SU-DHL-6 (cell line): ENCODE measurements at regions not wholly inside any gene's neighbourhood (a gene's known extent, or its start where the extent isn't known, plus 50 kb on each side); places are given as distances from the start of the nearest gene placed in this dataset.

Experiments used
- H2AFZ ChIP-seq: fragments of 200-600 bp; sonication (generic); 2 replicates; pipeline ENCODE4 v1.6.1; 2014; ENCODE audit warnings: low read depth, mild to moderate bottlenecking, moderate library complexity, mixed read lengths, antibody characterized with exemption, low read length; ENCODE audit not compliant: severe bottlenecking
- H3F3A ChIP-seq: fragments of 200-600 bp; shearing (Covaris generic); 2 replicates; pipeline ENCODE4 v1.6.0; 2016; ENCODE audit warnings: antibody characterized with exemption, mild to moderate bottlenecking; ENCODE audit not compliant: insufficient read depth
- H3K27ac ChIP-seq: fragments of 200-600 bp; sonication (generic); 2 replicates; pipeline ENCODE4 v1.5.1; 2016; ENCODE audit warnings: low read depth, mild to moderate bottlenecking, low read length, moderate library complexity, mixed read lengths
- H3K27me3 ChIP-seq: fragments of 200-600 bp; sonication (generic), shearing (Covaris generic); 2 replicates; pipeline ENCODE4 v1.6.0; 2014; ENCODE audit warnings: mild to moderate bottlenecking, low read length
- H3K36me3 ChIP-seq: fragments of 200-600 bp; sonication (generic); 2 replicates; pipeline ENCODE4 v1.6.1; 2014; ENCODE audit warnings: mild to moderate bottlenecking, low read length, mixed read lengths
- H3K4me2 ChIP-seq: fragments of 300-600, 200-600 bp; shearing (Covaris generic), sonication (generic); 2 replicates; pipeline ENCODE4 v1.6.0; 2014; ENCODE audit warnings: low read length, low read depth, mild to moderate bottlenecking; ENCODE audit not compliant: poor library complexity, severe bottlenecking
- H3K4me3 ChIP-seq: fragments of 200-600 bp; sonication (generic); 2 replicates; pipeline ENCODE4 v1.5.1; 2014; ENCODE audit warnings: antibody characterized with exemption, low read length, mild to moderate bottlenecking, mixed read lengths; ENCODE audit not compliant: insufficient read depth, poor library complexity, severe bottlenecking
- H3K79me2 ChIP-seq: fragments of 200-600 bp; sonication (generic); 2 replicates; pipeline ENCODE4 v1.6.1; 2014; ENCODE audit warnings: mild to moderate bottlenecking, low read length, moderate library complexity; ENCODE audit not compliant: insufficient read depth
- H3K9ac ChIP-seq: fragments of 200-600 bp; sonication (generic); 2 replicates; pipeline ENCODE4 v1.7.0; 2014; ENCODE audit warnings: mild to moderate bottlenecking, low read length
- H3K9me2 ChIP-seq: fragments of 200-600 bp; sonication (generic); replicated peaks from 2 replicates; pipeline ENCODE4 v1.6.1; 2014; ENCODE audit warnings: low read length; ENCODE audit not compliant: insufficient read depth
- H3K9me3 ChIP-seq: fragments of 200-600 bp; sonication (generic); 2 replicates; pipeline ENCODE4 v1.6.1; 2014; ENCODE audit warnings: low read length, mixed read lengths; ENCODE audit not compliant: insufficient read depth
- H4K20me1 ChIP-seq: fragments of 200-600 bp; sonication (generic); 2 replicates; pipeline ENCODE4 v1.6.1; 2014; ENCODE audit warnings: low read depth, mild to moderate bottlenecking, antibody characterized with exemption, low read length, moderate library complexity, mixed read lengths
- EZH2phosphoT487 ChIP-seq: fragments of 200-600 bp; sonication (generic), shearing (Covaris generic); conservative IDR thresholded peaks from 2 replicates; pipeline ENCODE4 v1.6.1; 2018; ENCODE audit warnings: mild to moderate bottlenecking, antibody characterized with exemption, low read length, moderate library complexity, mixed read lengths
- TF ChIP-seq, protein P1 (sequence below): fragments of 200-600 bp; sonication (generic); IDR thresholded peaks from one replicate; pipeline ENCODE4 v1.5.1; 2017; ENCODE audit warnings: antibody characterized with exemption, mild to moderate bottlenecking, low read length, moderate library complexity; ENCODE audit not compliant: insufficient read depth, poor library complexity, severe bottlenecking

DNA sequence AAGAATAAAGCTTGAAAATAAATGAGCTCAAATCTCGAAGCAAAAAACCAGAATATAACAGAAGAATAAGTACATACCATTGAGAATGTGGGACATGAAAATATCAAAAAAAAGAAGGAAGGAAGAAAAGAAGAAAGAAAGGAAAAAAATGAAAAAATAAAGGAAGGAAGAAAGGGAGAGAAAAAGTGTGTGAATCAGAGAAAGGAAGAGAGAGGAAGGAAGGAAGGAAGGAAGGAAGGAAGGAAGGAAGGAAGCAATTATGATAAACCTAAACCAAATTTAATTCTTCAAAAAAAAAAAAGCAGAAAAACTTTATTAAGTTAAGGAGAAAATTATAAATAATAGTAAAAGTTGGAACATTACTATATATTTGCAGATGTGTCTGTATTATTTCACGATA, 949.8 kb downstream of the NLGN4X start:
- no peaks in the 10 kb centered on the region for H3K79me2 ChIP-seq
- no peaks in the 10 kb centered on the region for H3K9me3 ChIP-seq
- H3K4me2 ChIP-seq, result no peak overlapping the region
- TF ChIP-seq, protein P1, sequence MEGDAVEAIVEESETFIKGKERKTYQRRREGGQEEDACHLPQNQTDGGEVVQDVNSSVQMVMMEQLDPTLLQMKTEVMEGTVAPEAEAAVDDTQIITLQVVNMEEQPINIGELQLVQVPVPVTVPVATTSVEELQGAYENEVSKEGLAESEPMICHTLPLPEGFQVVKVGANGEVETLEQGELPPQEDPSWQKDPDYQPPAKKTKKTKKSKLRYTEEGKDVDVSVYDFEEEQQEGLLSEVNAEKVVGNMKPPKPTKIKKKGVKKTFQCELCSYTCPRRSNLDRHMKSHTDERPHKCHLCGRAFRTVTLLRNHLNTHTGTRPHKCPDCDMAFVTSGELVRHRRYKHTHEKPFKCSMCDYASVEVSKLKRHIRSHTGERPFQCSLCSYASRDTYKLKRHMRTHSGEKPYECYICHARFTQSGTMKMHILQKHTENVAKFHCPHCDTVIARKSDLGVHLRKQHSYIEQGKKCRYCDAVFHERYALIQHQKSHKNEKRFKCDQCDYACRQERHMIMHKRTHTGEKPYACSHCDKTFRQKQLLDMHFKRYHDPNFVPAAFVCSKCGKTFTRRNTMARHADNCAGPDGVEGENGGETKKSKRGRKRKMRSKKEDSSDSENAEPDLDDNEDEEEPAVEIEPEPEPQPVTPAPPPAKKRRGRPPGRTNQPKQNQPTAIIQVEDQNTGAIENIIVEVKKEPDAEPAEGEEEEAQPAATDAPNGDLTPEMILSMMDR, result no peak
- TF ChIP-seq EZH2phosphoT487, result no peak
- H3K4me3 ChIP-seq, result no peak overlapping the region
- H3K36me3 ChIP-seq, result no peaks in the 10 kb centered on the region
- H2AFZ ChIP-seq, result no peak overlapping the region
- H3K27ac ChIP-seq, result no peak overlapping the region
- H3K9me2 ChIP-seq, result no peaks in the 10 kb centered on the region
- H4K20me1 ChIP-seq, result no peaks in the 10 kb centered on the region
- H3K27me3 ChIP-seq, result no peaks in the 10 kb centered on the region
- H3F3A ChIP-seq, result no peaks in the 10 kb centered on the region
- H3K9ac ChIP-seq, result no peak overlapping the region

DNA sequence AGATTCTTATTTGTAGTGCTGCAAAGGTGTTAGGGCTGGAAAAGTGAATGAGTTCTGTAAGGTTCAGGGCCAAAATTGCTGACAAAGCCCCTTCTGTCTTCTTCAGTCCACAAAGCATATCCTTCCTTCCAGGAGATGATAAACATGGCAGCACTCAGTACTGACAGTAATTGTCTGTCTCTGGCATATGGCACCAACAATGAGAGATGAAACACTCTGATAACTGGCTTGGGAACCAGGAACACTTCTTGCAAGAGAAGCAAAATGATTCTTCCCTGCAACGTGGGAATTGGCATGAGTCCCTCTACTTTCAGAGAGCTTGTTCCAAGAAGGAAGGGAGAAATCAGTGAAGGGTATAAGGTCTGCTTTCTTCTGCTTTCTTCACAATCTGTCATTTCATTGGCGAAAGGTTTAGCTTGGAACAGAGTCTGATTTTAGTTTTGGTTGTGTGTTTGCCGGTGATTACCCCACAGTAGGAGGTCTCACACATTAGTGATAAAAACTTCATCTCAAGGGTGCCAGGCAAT, 963.3 kb downstream of the NLGN4X start:
- H3K9me3 ChIP-seq, result no peaks in the 10 kb centered on the region
- no peak overlapping the region for H3K4me2 ChIP-seq
- no peak overlapping the region for H3K27ac ChIP-seq
- H3K36me3 ChIP-seq, result no peaks in the 10 kb centered on the region
- no peak overlapping the region for H3K9ac ChIP-seq
- no peaks in the 10 kb centered on the region for H3K9me2 ChIP-seq
- H3K79me2 ChIP-seq, result no peaks in the 10 kb centered on the region
- no peaks in the 10 kb centered on the region for H3K27me3 ChIP-seq
- no peaks in the 10 kb centered on the region for H3F3A ChIP-seq
- no peak overlapping the region for H2AFZ ChIP-seq
- no peaks in the 10 kb centered on the region for H4K20me1 ChIP-seq
- H3K4me3 ChIP-seq, result no peak overlapping the region
- TF ChIP-seq, protein P1, result no peak
- no peak for TF ChIP-seq EZH2phosphoT487

DNA sequence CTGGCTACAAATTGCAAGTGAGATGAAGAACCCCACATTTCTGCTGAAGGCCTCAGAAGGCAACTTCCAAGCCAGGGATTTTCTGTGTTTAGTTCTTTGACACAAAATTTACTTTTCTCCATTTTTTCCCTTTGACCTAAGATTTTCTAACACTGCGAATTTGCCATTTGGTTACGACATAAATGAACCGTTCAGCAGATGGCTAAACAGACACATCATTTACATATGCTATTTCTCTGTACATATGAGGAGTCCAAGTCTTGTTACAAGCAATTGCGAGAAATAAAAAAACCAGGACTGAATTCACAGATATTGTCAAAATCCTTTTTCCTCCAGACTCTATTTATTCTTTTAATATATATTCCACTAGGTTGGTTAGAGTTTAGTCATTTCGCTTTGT, 978.6 kb downstream of the NLGN4X start:
- no peaks in the 10 kb centered on the region for H3K9me2 ChIP-seq
- no peak overlapping the region for H2AFZ ChIP-seq
- no peaks in the 10 kb centered on the region for H4K20me1 ChIP-seq
- no peak overlapping the region for H3K4me3 ChIP-seq
- TF ChIP-seq, protein P1, result no peak
- no peak for TF ChIP-seq EZH2phosphoT487
- no peak overlapping the region for H3K4me2 ChIP-seq
- no peak overlapping the region for H3K9ac ChIP-seq
- no peaks in the 10 kb centered on the region for H3K27me3 ChIP-seq
- H3K36me3 ChIP-seq, result no peaks in the 10 kb centered on the region
- H3K79me2 ChIP-seq, result no peaks in the 10 kb centered on the region
- no peaks in the 10 kb centered on the region for H3K9me3 ChIP-seq
- no peak overlapping the region for H3K27ac ChIP-seq
- no peaks in the 10 kb centered on the region for H3F3A ChIP-seq
